Dermis blood vessel endothelial cell (primary cell): ENCODE measurements at regions not wholly inside any gene's neighbourhood (a gene's known extent, or its start where the extent isn't known, plus 50 kb on each side); places are given as distances from the start of the nearest gene placed in this dataset.
"Not testable (repeated sequence)": the region's sequence is repeated elsewhere in the genome, so short reads cannot be mapped to it uniquely, and the experiment has no call there.

Experiments
- DNase-seq: peaks from one replicate; pipeline ENCODE4 v3.0.0; 2010

DNA sequence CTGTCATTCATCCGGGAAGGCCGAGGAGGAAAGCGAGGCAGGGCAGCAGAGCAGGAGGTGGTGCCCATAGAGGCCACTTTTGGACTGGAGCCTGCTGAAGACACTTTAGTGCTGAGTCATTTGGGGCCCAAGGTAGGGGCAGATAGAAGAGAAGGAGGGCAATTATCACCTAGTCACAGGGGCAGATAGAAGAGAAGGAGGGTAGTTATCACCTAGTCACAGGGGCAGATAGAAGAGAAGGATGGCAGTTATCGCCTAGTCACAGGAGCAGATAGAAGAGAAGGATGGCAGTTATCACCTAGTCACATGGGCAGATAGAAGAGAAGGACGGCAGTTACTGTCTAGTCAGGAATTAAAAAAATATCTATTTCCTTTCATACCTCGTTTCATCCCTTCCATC, 1372.6 kb downstream of the FOXD4L5 start:
- DNase-seq, result not testable (repeated sequence)

DNA sequence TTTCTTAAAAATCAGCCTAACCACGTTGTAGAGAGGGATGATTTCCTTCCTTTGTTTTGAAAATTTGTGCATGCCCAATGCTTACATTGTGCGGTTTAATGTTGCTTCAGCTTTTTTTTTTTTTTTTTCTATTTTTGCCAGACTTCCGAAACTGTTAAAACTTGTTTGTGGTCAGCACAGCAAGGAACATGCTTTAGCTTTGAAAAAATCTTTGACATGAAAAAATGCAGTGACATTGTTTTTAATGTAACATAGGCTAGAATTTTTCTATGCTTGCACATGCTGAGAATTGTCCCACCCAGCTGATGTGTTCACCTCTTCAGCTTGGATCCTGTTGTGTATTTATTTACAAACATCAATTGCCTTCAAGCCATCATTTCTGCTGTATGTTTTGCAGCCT, 1375.9 kb downstream of the FOXD4L5 start:
- not testable (repeated sequence) for DNase-seq

DNA sequence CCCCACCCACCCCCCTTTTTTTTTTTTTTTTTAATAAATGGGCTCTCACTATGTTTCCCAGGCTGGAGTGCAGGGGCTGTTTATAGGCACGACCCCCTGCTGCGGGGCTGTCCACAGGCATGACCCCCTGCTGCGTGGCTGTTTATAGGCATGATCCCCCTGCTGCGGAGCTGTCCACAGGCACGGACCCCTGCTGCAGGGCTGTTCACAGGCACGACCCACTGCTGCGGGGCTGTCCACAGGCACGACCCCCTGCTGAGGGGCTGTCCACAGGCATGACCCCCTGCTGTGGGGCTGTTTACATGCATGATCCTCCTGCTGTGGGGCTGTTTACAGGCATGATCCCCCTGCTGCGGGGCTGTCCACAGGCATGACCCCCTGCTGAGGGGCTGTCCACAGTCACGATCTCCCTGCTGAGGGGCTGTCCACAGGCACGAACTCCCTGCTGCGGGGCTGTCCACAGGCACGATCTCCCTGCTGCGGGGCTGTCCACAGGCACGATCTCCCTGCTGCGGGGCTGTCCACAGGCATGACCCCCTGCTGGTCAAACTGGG, 1385.3 kb downstream of the FOXD4L5 start:
- not testable (repeated sequence) for DNase-seq

DNA sequence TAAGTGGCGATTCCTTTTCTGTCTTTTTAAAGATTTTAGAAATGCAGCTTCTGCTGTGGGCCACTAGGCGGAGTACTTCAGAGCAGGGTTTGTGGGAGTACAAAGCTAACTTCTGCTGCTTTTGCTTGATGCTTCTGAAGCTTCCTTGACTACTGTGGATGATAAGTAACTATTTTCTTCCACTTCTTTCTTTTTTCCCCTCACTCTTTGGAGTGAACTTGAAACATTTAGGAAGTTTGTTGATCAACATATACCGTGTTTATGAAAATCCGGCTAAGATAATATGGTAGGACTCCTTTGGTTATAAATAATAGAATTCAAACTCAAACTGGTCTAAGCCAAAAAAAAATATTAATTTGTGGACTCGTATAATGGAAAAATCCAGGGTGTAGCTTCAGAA, 1403.6 kb downstream of the FOXD4L5 start:
- not testable (repeated sequence) for DNase-seq

DNA sequence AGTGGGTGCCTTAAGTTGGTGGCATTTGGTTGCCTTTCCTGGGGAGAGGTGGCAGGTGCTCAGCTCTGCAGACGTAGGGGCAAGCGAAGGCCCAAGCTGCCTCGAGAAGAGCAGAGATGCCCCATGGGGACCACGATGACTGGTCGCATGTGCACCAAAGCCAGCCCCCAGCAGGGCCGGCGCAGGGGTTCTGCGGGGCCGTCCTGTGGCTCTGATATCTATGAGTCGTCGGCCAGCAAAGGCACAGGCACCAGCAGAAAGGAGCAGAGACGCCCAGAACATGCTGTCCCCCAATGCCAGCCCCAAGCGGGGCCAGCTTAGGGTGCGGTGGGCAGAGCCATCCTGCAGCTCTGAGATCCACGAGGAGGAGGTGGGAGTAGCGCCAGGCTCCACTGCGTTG, 1408.6 kb downstream of the FOXD4L5 start:
- DNase-seq, result not testable (repeated sequence)

DNA sequence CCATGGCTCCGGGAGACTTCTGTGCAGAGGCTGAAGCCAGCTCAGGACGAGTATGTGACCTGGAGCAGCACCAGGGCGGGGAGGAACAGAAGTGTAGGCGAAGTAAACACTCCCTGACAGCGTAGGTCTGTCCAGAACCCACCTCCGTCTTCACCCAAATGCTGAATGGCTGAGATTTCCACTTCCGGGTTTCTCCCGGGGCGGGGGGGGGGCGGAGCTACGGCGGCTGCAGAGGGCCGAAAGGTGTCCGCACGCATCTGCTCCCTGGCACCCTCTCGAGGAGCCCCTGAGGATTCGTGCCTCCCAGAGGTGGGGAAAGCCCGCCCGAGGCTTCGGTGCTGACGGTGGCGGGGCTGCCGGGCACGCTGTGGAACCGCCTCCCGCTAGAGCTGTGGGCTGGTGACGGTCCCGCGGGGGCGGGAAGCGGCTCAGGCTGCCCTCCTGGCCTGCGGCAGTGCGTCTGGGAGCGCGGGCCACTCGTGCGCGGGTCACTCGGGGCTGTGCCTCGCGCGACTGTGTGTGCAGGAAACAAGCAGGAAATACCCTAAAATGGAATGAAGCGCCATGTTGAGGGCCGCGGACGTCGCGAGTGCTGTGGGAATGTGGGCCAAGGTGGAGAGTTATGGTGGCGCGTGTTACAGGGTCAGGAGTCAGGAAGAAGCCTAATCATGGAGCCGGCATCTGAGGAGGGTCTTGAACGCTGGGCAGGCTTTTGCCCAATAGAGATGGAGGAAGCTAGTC, 1425.4 kb downstream of the FOXD4L5 start:
- DNase-seq, result peak; percentile 3

DNA sequence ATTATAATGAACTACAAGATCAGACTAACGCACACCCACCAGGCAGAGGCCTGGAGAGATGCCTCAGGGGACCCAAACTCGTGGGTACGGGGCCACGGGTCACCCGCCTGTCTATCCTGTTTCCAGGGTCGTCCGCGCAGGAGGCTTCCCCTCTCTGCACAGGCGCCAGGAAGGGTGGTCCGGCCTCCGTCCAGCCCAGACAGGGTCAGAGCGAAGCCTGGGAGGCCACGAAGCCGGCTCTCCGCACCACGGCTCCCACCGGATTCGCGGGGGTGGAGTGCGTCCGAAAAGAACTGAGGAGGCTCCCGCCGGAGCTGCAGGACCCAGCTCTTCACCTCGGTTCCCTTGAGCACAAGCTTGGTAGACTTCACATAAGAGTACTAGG, 1425.9 kb downstream of the FOXD4L5 start:
- DNase-seq, result not testable (repeated sequence)

DNA sequence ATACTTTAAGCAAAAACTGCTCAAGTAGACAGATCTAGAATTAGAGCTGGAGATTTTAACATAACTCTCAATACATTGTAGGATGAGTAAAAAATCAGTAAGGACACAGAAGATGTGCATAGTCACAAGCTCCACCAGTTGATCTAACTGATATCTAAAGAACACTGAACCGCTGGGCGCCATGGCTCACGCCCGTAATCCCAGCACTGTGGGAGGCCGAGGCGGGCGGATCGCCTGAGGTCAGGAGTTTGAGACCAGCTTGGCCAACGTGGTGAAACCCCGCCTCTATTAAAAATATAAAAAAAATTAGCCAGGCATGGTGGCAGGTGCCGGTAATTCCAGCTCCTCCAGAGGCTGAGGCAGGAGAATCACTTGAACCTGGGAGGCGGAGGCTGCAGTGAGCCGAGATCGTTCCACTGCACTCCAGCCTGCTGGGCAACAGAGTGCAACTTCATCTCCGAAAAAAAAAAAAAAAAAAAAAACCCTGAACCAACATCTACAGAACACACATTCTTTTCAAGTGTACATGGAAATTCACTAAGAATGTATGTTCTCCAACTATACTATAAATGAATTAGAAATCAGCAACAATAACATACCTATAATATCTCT, 1431.8 kb downstream of the FOXD4L5 start:
- not testable (repeated sequence) for DNase-seq

DNA sequence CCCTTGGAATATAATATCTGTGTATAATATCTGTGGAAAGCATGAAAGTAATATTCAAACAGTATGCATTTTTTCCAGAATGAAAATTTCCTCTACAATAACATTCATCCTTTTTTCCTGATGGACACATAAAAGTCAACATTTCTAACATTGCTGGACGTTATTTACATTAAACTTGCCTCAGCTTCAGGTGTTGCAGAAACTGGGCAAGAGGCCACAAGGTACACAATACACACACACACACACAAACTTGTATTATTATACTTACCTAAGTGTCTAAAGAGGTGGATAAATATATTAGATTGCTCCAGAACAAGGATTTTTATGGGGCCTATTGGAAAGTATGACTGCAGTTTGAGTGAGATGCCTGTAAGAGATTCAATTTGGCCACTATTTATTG, 1460.2 kb downstream of the FOXD4L5 start:
- DNase-seq, result not testable (repeated sequence)

DNA sequence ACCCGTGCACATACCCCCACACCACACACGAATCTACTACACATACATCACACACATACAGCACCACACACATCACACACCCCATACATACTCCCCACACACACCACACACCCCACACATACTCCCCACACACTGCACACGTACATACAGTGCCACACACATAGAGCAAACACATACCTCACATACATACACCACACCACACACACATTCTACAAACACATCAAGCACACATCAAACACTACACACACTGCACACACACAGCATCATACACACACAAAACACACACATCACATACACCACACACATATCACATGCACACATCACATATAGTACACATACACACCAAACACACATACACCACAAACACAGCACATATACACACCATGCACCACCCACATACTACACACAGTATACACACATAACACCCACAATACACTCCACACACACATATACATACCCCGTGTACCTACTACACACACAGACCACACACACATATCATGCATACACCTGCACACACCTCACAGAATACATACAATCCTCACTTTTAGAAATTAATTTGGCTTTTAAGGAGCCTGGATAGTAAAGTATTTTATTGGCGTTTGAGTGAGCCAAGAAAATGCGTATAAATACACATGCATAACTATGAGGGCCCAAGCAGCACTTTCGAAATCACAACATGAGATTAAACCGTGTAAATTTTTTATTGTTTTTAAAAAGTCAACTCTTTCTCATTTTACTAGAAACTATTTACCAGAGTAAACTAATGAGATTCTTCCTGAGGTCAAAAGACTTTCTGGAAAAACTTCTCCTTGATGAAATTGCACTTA, 1461.4 kb downstream of the FOXD4L5 start:
- DNase-seq, result peak; percentile 19

DNA sequence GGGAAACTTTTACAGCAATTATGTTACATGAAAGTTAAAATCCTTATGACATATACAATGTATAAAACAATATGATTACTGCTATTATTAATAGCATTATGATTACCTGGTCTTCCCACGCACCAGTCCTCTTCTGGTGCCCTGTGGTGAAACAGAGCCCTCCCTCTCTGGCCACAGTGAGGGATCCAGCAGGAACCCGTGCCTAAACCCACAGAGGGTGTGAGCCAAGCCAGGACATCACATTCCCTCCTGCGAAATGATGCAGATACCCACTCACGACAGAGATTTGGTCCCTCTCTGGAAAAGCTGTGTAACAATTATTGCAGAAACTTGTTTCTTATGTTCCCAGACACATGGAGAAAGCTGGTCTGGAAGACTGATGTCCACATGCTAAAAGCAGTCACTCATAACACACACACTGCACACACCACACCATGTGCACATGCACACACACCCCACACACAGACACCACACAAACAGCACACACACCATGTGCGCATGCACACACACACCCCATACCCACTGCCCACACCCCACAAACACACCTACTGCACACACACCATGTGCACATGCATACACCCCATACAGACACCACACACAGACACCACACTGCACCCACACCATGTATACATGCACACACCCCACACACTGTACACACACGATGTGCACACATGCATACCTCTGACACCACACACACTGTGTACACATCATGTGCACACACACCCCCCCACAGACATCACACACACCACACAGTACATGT, 1462.2 kb downstream of the FOXD4L5 start:
- DNase-seq, result not testable (repeated sequence)

DNA sequence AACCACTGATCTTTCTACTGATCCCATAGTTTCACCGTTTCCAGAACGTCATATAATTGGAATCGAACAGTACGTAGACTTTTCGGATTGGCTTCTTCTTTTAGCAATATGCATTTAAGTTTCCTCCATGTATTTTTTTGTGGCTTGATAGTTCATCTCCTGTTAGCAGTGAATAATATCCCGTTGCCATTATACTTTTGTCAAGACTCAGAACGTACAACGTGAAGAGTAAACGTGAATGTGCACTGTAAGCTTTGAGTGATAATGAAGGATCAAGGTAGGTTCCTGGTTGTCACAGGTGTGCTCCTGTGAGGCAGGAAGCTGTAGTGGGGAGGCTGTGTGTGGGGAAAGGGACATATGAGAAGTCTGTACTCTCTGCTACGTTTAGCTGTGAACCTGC, 1463.7 kb downstream of the FOXD4L5 start:
- DNase-seq, result peak; percentile 7

DNA sequence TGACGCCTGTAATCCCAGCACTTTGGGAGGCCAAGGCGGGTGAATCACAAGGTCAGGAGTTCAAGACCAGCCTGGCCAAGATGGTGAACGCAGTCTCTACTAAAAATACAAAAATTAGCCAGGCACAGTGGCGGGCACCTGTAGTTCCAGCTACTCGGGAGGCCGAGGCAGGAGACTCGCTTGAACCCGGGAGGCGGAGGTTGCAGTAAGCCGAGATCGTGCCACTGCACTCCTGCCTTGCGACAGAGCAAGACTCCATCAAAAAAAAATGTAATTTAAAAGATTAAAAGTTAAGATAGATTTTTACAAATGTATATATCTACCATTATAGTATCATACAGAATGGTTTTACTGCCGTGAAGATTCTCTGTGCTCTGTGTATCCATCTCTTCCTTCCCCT, 1464.1 kb downstream of the FOXD4L5 start:
- DNase-seq, result not testable (repeated sequence)

DNA sequence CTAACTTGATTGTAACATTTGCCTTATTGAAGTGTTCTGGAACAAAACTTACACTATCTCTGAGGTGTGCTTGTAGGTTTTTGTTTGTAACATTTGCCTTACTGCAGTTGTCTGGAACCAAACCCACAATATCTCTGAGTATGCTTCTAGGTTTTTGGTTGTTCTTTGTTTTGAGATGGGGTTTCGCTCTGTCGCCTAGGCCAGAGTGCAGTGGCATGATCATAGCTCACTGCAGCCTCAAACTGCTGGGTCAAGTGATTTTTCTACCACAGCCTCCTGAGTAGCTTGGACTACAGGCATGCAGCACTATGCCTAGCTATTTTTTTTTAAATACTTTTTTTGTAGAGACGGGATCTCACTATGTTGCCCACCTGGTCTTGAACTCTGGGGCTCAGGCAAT, 1464.6 kb downstream of the FOXD4L5 start:
- not testable (repeated sequence) for DNase-seq

DNA sequence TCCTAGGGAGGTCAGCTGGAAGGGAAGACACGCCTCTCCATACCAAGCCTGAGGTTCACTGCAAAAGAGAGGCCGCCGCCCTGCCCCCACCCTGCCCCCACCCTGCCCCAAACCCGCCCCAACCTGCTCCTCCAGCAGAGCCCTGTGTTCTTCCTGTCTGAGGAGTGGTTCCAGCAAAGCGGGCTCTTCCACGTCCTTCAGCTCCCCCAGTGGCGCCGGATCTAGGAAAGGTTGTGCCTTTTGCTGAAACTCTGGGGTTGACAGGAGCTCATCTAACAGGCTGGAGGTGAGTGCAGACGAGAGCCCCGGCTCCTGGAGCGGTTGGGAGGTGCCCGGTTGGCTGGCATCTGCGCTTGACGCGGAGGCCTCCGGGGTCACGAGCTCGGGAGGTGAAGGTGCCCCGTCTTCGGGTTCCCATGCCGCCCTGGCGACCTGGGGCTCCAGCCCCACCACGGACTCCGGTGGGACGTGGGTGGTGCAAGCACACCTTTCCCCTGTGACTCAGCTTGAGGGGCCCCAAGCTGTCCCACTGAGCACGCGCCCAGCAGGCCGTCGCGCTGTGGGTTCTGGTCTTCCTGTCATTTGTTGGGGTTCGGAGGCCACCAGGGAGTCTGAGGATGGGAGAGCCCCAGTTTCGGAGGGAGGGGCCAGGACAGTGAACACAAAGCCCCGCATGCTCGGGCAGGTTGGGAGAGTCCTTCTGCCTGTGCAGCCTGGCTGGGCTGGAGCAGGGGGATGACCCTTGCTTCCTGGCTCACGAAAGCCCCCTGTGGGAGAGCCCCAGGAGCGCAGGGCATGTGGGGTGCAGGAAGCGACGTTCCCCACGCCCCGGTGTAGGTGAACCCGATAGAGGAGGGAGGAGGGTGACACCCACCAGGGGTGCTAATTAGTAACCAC, 1467.1 kb downstream of the FOXD4L5 start:
- DNase-seq, result peak; percentile 22

DNA sequence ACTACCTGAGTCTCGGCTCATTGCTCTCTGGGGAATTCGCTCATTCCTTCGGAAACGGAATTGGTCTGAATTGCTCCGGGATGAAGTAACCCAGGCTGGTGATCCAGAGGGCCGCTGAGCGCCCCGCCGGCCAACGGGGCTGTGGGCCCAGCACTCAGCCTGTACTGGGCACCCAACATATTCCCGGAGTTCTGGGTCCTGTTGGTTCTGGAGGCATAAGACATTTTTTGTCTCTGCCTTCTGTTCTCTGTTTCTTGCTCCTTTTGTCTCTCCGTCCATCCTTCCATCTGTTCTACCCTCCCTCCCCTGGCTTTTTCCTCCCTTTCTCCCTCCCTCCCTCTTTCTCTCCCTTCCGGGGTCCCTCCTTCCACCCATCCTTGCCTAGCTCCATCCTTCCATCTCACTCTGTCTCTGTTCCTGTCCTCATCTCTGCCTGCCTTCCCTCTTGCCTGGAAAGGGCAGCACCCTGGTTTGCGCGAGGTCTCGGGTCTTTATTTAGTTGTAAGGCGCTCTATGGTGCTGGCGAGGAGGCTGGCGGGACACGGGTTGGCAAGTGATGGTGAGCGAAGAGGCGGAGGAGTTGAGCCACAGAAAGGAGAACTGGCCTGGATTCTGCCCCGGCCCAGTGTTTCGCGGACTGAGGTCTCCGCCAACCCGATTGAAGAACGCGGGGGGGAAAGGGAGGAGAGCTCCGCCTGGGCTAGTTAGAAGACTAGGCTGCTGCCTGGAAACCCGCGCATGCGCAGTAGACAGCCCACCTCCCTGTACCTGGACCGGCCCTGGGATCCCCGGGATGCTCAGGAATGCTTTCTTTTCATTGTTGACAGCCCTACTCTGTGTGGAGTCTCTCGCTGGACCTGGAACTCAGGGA, 1468.0 kb downstream of the FOXD4L5 start:
- DNase-seq, result peak; percentile 83

DNA sequence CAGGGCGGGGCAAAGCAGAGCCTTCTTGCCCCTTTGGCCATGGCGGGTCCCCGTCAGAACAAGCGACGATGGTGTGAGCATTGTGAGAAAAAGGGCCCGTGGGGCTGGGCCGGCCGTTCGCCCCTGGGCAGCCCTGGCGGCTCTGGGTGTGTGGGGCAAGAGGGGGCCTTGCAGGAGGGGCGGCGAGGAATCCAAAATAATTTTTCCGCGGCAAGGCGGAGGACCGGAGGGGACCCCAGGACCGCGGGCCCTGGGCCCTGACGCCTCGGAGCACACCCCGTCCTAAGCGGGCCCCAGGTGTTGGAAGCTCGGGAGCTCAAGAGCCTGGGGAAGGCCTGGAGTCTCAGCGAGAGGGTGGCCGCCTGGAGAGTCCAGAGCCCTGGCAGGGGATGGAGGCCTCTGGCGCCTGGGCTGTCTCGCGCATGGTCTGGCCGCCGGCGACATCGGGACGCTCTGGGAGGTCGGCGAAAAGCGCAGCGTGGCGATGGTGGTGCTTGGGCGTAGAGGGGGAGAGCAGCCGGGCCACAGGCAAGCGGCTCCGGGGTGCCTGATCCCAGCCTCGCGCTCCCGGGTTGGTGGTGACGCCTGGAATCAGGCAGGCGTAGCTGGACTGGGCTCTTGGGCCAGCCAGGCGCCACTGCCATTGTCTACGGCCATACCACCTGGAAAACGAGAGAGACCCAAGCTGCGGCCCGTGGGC, 1469.9 kb downstream of the FOXD4L5 start:
- DNase-seq, result not testable (repeated sequence)

DNA sequence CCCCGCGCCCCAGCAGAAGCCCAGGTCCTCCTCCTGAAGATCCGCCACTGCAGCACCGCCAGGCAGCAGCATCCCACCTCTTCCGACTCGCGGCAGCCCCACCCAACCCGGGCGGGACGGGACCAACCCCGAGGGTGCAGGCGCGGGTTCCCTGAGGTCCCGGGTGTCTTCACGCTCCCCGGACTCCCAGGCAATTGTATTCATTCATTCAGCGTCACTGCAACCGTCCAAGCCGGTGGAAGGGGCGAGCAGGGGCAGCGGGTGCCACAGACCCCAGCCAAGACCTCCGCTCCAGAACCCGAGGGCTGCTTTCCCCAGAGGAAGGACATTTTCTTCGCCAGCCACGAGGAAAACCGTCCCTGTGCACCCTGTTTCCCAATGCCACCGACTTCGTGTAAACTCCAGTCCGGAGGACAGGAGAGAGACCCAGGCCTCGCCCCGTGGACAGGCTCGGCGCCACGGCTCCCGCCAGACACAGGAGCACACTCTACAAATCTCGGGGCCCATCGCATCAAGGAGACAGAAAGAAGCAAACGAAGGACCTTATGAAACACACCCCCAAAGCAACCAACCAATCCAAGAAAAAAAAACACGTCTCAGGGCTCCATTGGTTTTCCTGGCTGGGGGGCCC, 1471.5 kb downstream of the FOXD4L5 start:
- not testable (repeated sequence) for DNase-seq

DNA sequence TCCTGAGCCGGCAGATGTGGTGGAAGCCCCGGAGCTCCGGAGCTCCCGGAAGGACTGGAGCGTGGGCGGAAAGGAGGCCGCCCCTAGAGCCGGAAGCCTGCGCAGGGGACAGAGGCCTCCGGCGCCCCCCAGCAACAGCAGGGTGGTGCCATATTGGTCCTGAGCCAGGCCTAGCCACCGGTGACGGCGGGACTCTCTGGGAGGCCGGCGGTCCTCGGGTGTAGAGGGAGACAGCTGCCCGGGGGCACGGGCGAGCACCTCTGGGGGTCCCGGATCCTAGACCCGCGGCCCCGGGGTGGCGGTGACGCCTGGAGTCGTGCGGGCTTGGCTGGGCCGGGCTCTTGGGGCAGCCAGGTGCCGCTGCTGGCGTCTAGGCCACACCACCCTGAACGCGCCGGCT, 1472.2 kb downstream of the FOXD4L5 start:
- not testable (repeated sequence) for DNase-seq
